ENCODE measurements at regions not wholly inside any gene's neighbourhood (a gene's known extent, or its start where the extent isn't known, plus 50 kb on each side); places are given as distances from the start of the nearest gene placed in this dataset.
A peak's percentile ranks its signal among the peaks of the same experiment; 100 is the strongest.

- Histone ChIP-seq H3K4me1 (no peaks in the 10 kb centered on the region), H3K4me3 (no peak overlapping the region), H3K27me3 (no peaks in the 10 kb centered on the region), H3K27ac (no peak overlapping the region), H3K9me3 (no peaks in the 10 kb centered on the region), H3K36me3 (no peaks in the 10 kb centered on the region)
- no peak for ATAC-seq
- DNase-seq: no peak
- no peak for TF ChIP-seq CTCF (IDR thresholded peaks at IDR 0.05 in 4 of 5, conservative IDR thresholded peaks at IDR 0.05 in 1 of 5)
- no peak for TF ChIP-seq POLR2A (IDR thresholded peaks at IDR 0.05)
- in situ Hi-C loops (cut with MboI; ENCODE audit: low sequenced_read_pairs in 4 of 4): no loop called here
- intact Hi-C loops (cut with DNase I; ENCODE audit: low total_unique reads): no loop called here
Observed at GRCh38 chr15:75136758-75137157, 64.9 kb upstream of the C15orf39 start.

- in situ Hi-C loops (cut with MboI; ENCODE audit: low sequenced_read_pairs in 4 of 4) (no loop called here), intact Hi-C loops (cut with DNase I; ENCODE audit: low total_unique reads) (no loop called here)
- no peak for TF ChIP-seq POLR2A (IDR thresholded peaks at IDR 0.05)
- no peak for TF ChIP-seq CTCF (IDR thresholded peaks at IDR 0.05 in 4 of 5, conservative IDR thresholded peaks at IDR 0.05 in 1 of 5)
- no peaks in the 10 kb centered on the region for H3K27me3 ChIP-seq
- no peaks in the 10 kb centered on the region for H3K4me1 ChIP-seq
- H3K36me3 ChIP-seq: no peaks in the 10 kb centered on the region
- no peak overlapping the region for H3K4me3 ChIP-seq
- H3K9me3 ChIP-seq: peaks cover 0 to 12% (median 9%) of the 10 kb centered on the region in 3 donors
- no peak overlapping the region for H3K27ac ChIP-seq
- no peak for DNase-seq
- no peak for ATAC-seq
Observed at GRCh38 chr15:75138016-75138999, 63.4 kb upstream of the C15orf39 start.

GRCh38 chr15:75140080-75140879, 61.4 kb upstream of the C15orf39 start:
- H3K27ac ChIP-seq: no peak overlapping the region
- no peaks in the 10 kb centered on the region for H3K27me3 ChIP-seq
- H3K4me3 ChIP-seq: no peak overlapping the region
- no peaks in the 10 kb centered on the region for H3K4me1 ChIP-seq
- TF ChIP-seq POLR2A (IDR thresholded peaks at IDR 0.05) (no peak), CTCF (IDR thresholded peaks at IDR 0.05 in 4 of 5, conservative IDR thresholded peaks at IDR 0.05 in 1 of 5) (no peak)
- intact Hi-C loops (cut with DNase I; ENCODE audit: low total_unique reads): no loop called here
- H3K9me3 ChIP-seq: peaks cover 0 to 25% (median 14%) of the 10 kb centered on the region in 3 donors
- no peak for ATAC-seq
- H3K36me3 ChIP-seq: no peaks in the 10 kb centered on the region
- in situ Hi-C loops (cut with MboI; ENCODE audit: low sequenced_read_pairs in 4 of 4): no loop called here
- DNase-seq: no peak

- Histone ChIP-seq H3K27me3 (no peaks in the 10 kb centered on the region), H3K27ac (no peak overlapping the region), H3K9me3 (peaks cover 0 to 25% (median 14%) of the 10 kb centered on the region in 3 donors), H3K4me1 (no peaks in the 10 kb centered on the region), H3K4me3 (peak overlapping the region in 1 of 4 donors; percentile 6), H3K36me3 (no peaks in the 10 kb centered on the region)
- intact Hi-C loops (cut with DNase I; ENCODE audit: low total_unique reads): no loop called here
- TF ChIP-seq CTCF (IDR thresholded peaks at IDR 0.05 in 4 of 5, conservative IDR thresholded peaks at IDR 0.05 in 1 of 5) (no peak), POLR2A (IDR thresholded peaks at IDR 0.05) (no peak)
- ATAC-seq (no peak), DNase-seq (no peak)
- in situ Hi-C loops (cut with MboI; ENCODE audit: low sequenced_read_pairs in 4 of 4): no loop called here
Observed at GRCh38 chr15:75142499-75142898, 59.2 kb upstream of the C15orf39 start.
